Hepatocyte (in vitro differentiated cells): ENCODE measurements at regions not wholly inside any gene's neighbourhood (a gene's known extent, or its start where the extent isn't known, plus 50 kb on each side); places are given as distances from the start of the nearest gene placed in this dataset.
"Not testable (repeated sequence)": the region's sequence is repeated elsewhere in the genome, so short reads cannot be mapped to it uniquely, and the experiment has no call there.

ENCODE experiments used
- CTCF ChIP-seq: fragments of 200-600 bp; sonication (generic); IDR thresholded peaks from 2 replicates; pipeline ENCODE4 v1.5.1; 2016; ENCODE audit warnings: antibody characterized with exemption, mild to moderate bottlenecking; ENCODE audit not compliant: poor library complexity
- EZH2 ChIP-seq: fragments of 200-600 bp; sonication (generic); IDR thresholded peaks from 2 replicates; pipeline ENCODE4 v1.6.1; 2016; ENCODE audit warnings: antibody characterized with exemption, mild to moderate bottlenecking, borderline replicate concordance
- EZH2phosphoT487 ChIP-seq: fragments of 200-600 bp; sonication (generic); IDR thresholded peaks from one replicate; pipeline ENCODE4 v1.6.1; 2018; ENCODE audit warnings: antibody characterized with exemption, mild to moderate bottlenecking, low read depth, moderate library complexity; ENCODE audit not compliant: unreplicated experiment, severe bottlenecking

GRCh38 chr2:91528361-91528760 is 2836.9 kb downstream of the RPIA start:
- TF ChIP-seq CTCF, EZH2phosphoT487, EZH2: not testable (repeated sequence)
